ENCODE measurements at regions not wholly inside any gene's neighbourhood (a gene's known extent, or its start where the extent isn't known, plus 50 kb on each side); places are given as distances from the start of the nearest gene placed in this dataset.
"Not testable (repeated sequence)": the region's sequence is repeated elsewhere in the genome, so short reads cannot be mapped to it uniquely, and the experiment has no call there.

- no peak for DNase-seq
These were observed 201.6 kb upstream of the CMC1 start for GRCh38 chr3:28039829-28040228.

GRCh38 chr3:28042095-28042635 lies 199.3 kb upstream of the CMC1 start:
- no peak for DNase-seq

- DNase-seq = no peak
These were observed 198.7 kb upstream of the CMC1 start for GRCh38 chr3:28042707-28043106.

- DNase-seq = no peak
These were observed 191.3 kb upstream of the CMC1 start for GRCh38 chr3:28050120-28050519.

- DNase-seq = no peak
These were observed 190.5 kb upstream of the CMC1 start for GRCh38 chr3:28050885-28051284.

- DNase-seq = no peak
These were observed 187.7 kb upstream of the CMC1 start for GRCh38 chr3:28053759-28054158.

GRCh38 chr3:28056806-28057205 lies 184.6 kb upstream of the CMC1 start:
- DNase-seq = no peak

- DNase-seq = no peak
These were observed 183.9 kb upstream of the CMC1 start for GRCh38 chr3:28057539-28057938.

GRCh38 chr3:28059199-28059598 lies 182.2 kb upstream of the CMC1 start:
- DNase-seq = not testable (repeated sequence)

GRCh38 chr3:28066020-28066419 lies 175.4 kb upstream of the CMC1 start:
- no peak for DNase-seq

GRCh38 chr3:28067014-28067413 lies 174.4 kb upstream of the CMC1 start:
- DNase-seq = no peak

- no peak for DNase-seq
These were observed 173.1 kb upstream of the CMC1 start for GRCh38 chr3:28068342-28068741.

GRCh38 chr3:28069438-28069837 lies 172.0 kb upstream of the CMC1 start:
- no peak for DNase-seq

GRCh38 chr3:28076246-28076645 lies 165.2 kb upstream of the CMC1 start:
- no peak for DNase-seq

GRCh38 chr3:28077572-28077971 lies 163.8 kb upstream of the CMC1 start:
- no peak for DNase-seq

GRCh38 chr3:28078536-28078935 lies 162.9 kb upstream of the CMC1 start:
- DNase-seq = no peak

- no peak for DNase-seq
These were observed 160.7 kb upstream of the CMC1 start for GRCh38 chr3:28080716-28081115.

- DNase-seq = no peak
These were observed 159.9 kb upstream of the CMC1 start for GRCh38 chr3:28081533-28081947.

GRCh38 chr3:28087591-28087990 lies 153.8 kb upstream of the CMC1 start:
- DNase-seq = no peak

- no peak for DNase-seq
These were observed 152.4 kb upstream of the CMC1 start for GRCh38 chr3:28088811-28089526.

GRCh38 chr3:28089527-28089897 lies 151.9 kb upstream of the CMC1 start:
- no peak for DNase-seq

GRCh38 chr3:28099296-28099695 lies 142.1 kb upstream of the CMC1 start:
- no peak for DNase-seq

- DNase-seq = no peak
These were observed 139.7 kb upstream of the CMC1 start for GRCh38 chr3:28101705-28102104.

- no peak for DNase-seq
These were observed 137.6 kb upstream of the CMC1 start for GRCh38 chr3:28103861-28104260.

GRCh38 chr3:28104896-28105534 lies 136.4 kb upstream of the CMC1 start:
- DNase-seq = no peak
